Keratinocyte (primary cell): ENCODE measurements at regions not wholly inside any gene's neighbourhood (a gene's known extent, or its start where the extent isn't known, plus 50 kb on each side); places are given as distances from the start of the nearest gene placed in this dataset.

ENCODE experiments used
- DNase-seq: peaks from one replicate; pipeline ENCODE4 v3.0.0-alpha.2; 2011; ENCODE audit warnings: low read depth, missing footprints, low spot score
- FAIRE-seq: peaks from 2 replicates; lab custom pipeline; 2011; peaks lifted over from hg19 to GRCh38; lab: Jason Lieb, UNC
- H2AFZ ChIP-seq: 2 replicates; pipeline ENCODE4 v1.6.0; 2012; ENCODE audit warnings: low read length, control low read depth, inconsistent platforms; ENCODE audit not compliant: control insufficient read depth
- H3K27ac ChIP-seq: 2 replicates; pipeline ENCODE4 v1.5.1; 2011; ENCODE audit warnings: low read length; ENCODE audit not compliant: control insufficient read depth, insufficient read depth
- H3K27me3 ChIP-seq: 3 replicates; pipeline ENCODE4 v1.6.0; 2011; ENCODE audit warnings: low read length; ENCODE audit not compliant: control insufficient read depth, insufficient read depth; ENCODE audit errors: extremely low read depth
- H3K36me3 ChIP-seq, 2 experiments: 2 replicates in 1 of 2; 3 replicates in 1 of 2; pipeline ENCODE4 v1.5.1; 2011; ENCODE audit warnings: low read length in 2 of 2, mild to moderate bottlenecking in 1 of 2; ENCODE audit not compliant: control insufficient read depth in 2 of 2, insufficient read depth in 2 of 2; ENCODE audit errors: extremely low read depth in 1 of 2
- H3K4me1 ChIP-seq: 3 replicates; pipeline ENCODE4 v1.5.1; 2011; ENCODE audit warnings: low read length; ENCODE audit not compliant: control insufficient read depth, insufficient read depth; ENCODE audit errors: extremely low read depth
- H3K4me2 ChIP-seq: 3 replicates; pipeline ENCODE4 v1.6.0; 2011; ENCODE audit warnings: low read depth, low read length; ENCODE audit not compliant: control insufficient read depth, insufficient read depth; ENCODE audit errors: extremely low read depth
- H3K4me3 ChIP-seq, 3 experiments: fragments of 200-600 bp in 1 of 3; sonication (generic) in 1 of 3; 2 replicates in 2 of 3; 3 replicates in 1 of 3; pipeline ENCODE4 v1.5.1; 2011 to 2016; ENCODE audit warnings: low read length in 3 of 3, mild to moderate bottlenecking in 3 of 3, control low read depth in 2 of 3, inconsistent platforms in 1 of 3, low read depth in 1 of 3, mixed read lengths in 1 of 3, mixed run types in 1 of 3, moderate library complexity in 1 of 3; ENCODE audit not compliant: control insufficient read depth in 2 of 3, insufficient read depth in 2 of 3; ENCODE audit errors: extremely low read depth in 1 of 3
- H3K79me2 ChIP-seq: 2 replicates; pipeline ENCODE4 v1.6.0; 2012; ENCODE audit warnings: low read length; ENCODE audit not compliant: control insufficient read depth, insufficient read depth
- H3K9ac ChIP-seq: 3 replicates; pipeline ENCODE4 v1.6.0; 2011; ENCODE audit warnings: low read length; ENCODE audit not compliant: control insufficient read depth, insufficient read depth; ENCODE audit errors: extremely low read depth
- H3K9me1 ChIP-seq: 3 replicates; pipeline ENCODE4 v1.6.0; 2011; ENCODE audit warnings: low read length; ENCODE audit not compliant: control insufficient read depth, insufficient read depth; ENCODE audit errors: extremely low read depth
- H3K9me3 ChIP-seq: 2 replicates; pipeline ENCODE4 v1.5.1; 2012; ENCODE audit warnings: low read depth, low read length; ENCODE audit not compliant: control insufficient read depth
- H4K20me1 ChIP-seq: 3 replicates; pipeline ENCODE4 v1.6.0; 2011; ENCODE audit warnings: low read length; ENCODE audit not compliant: control insufficient read depth, insufficient read depth; ENCODE audit errors: extremely low read depth
- EZH2 ChIP-seq: IDR thresholded peaks from one replicate; pipeline ENCODE4 v1.6.1; 2012; ENCODE audit warnings: inconsistent platforms, mild to moderate bottlenecking, low read length, moderate library complexity
- dilution Hi-C: fragments of 300-500 bp; cut with MboI; formaldehyde crosslinking; loops from one replicate; pipeline ENCODE4 v1.7.0; 2020; ENCODE audit warnings: low sequenced_read_pairs; ENCODE audit not compliant: extremely low pct_ligation_motif_present
- TF ChIP-seq, protein P1 (sequence below), 3 experiments: IDR thresholded peaks in 1 of 3; conservative IDR thresholded peaks in 1 of 3; optimal IDR thresholded peaks in 1 of 3; 2 replicates in 2 of 3; 3 replicates in 1 of 3; pipeline versions ENCODE3 to v1.5.1; 2011; ENCODE audit warnings: low read length in 3 of 3, mild to moderate bottlenecking in 3 of 3, moderate library complexity in 2 of 3, control low read depth in 1 of 3, inconsistent platforms in 1 of 3; ENCODE audit not compliant: insufficient read depth in 2 of 3; ENCODE audit errors: extremely low read depth in 1 of 3

DNA sequence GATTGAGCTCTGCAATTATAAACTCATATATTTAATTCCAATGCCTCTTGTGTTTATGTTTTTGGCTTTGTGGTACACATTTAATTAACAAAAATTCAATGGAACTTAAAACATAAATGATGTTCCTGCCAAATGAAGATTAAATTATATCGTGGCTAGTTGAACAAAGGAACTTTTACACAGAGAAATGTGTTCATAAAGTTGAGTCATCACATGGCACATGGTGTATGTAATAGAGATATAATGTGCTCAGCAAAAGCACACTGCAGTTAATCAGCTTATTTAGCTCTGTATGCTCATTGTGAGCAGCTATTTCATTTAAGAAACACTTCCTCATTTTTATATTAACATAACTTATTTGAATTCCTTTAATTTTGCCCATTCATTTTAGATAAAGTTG lies 1295.6 kb upstream of the CITED2 start:
- H3K9ac ChIP-seq: no peak overlapping the region
- no peak overlapping the region for H3K27ac ChIP-seq
- dilution Hi-C loops: no loop called here
- H2AFZ ChIP-seq: no peak overlapping the region
- H3K9me3 ChIP-seq: no peaks in the 10 kb centered on the region
- H3K4me2 ChIP-seq: no peak overlapping the region
- DNase-seq (no peak), FAIRE-seq (no peak)
- H3K27me3 ChIP-seq: no peaks in the 10 kb centered on the region
- TF ChIP-seq EZH2: no peak
- TF ChIP-seq, protein P1, sequence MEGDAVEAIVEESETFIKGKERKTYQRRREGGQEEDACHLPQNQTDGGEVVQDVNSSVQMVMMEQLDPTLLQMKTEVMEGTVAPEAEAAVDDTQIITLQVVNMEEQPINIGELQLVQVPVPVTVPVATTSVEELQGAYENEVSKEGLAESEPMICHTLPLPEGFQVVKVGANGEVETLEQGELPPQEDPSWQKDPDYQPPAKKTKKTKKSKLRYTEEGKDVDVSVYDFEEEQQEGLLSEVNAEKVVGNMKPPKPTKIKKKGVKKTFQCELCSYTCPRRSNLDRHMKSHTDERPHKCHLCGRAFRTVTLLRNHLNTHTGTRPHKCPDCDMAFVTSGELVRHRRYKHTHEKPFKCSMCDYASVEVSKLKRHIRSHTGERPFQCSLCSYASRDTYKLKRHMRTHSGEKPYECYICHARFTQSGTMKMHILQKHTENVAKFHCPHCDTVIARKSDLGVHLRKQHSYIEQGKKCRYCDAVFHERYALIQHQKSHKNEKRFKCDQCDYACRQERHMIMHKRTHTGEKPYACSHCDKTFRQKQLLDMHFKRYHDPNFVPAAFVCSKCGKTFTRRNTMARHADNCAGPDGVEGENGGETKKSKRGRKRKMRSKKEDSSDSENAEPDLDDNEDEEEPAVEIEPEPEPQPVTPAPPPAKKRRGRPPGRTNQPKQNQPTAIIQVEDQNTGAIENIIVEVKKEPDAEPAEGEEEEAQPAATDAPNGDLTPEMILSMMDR (optimal IDR thresholded peaks at IDR 0.05 in 1 of 3, IDR thresholded peaks at IDR 0.05 in 1 of 3, conservative IDR thresholded peaks at IDR 0.05 in 1 of 3; ENCODE audit: extremely low read depth in 1 of 3, insufficient read depth in 2 of 3, low read length in 3 of 3): no peak
- no peaks in the 10 kb centered on the region for H4K20me1 ChIP-seq
- H3K9me1 ChIP-seq: no peaks in the 10 kb centered on the region
- H3K79me2 ChIP-seq: no peaks in the 10 kb centered on the region
- H3K4me3 ChIP-seq: no peak overlapping the region
- H3K4me1 ChIP-seq: no peaks in the 10 kb centered on the region
- H3K36me3 ChIP-seq: no peaks in the 10 kb centered on the region

DNA sequence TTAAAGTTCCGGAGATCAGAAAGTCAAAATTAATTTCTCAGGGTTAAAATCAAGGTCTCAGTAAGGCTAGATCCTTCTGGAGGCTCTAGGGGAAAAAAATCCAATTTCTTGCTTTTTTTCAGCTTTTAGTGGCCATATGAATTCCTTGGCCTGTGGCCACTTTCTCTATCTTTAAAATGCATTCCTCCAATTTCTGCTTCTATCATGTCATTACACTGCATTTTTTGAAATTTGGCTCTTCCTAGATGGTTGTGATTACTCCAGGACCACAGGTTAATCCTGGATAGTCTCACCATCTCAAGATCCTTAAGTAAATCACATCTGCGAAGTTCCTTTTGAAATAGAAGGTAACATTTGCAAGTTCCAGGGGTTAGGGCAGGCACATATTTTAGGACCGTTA lies 1294.9 kb upstream of the CITED2 start:
- FAIRE-seq (no peak), DNase-seq (no peak)
- Histone ChIP-seq H3K79me2 (no peaks in the 10 kb centered on the region), H3K9me1 (no peaks in the 10 kb centered on the region), H3K4me2 (no peak overlapping the region), H3K4me1 (no peaks in the 10 kb centered on the region), H3K36me3 (no peaks in the 10 kb centered on the region), H4K20me1 (no peaks in the 10 kb centered on the region), H3K9ac (no peak overlapping the region), H3K9me3 (no peaks in the 10 kb centered on the region), H3K27me3 (no peaks in the 10 kb centered on the region), H3K27ac (no peak overlapping the region), H2AFZ (no peak overlapping the region), H3K4me3 (no peak overlapping the region)
- TF ChIP-seq, protein P1 (optimal IDR thresholded peaks at IDR 0.05 in 1 of 3, IDR thresholded peaks at IDR 0.05 in 1 of 3, conservative IDR thresholded peaks at IDR 0.05 in 1 of 3; ENCODE audit: extremely low read depth in 1 of 3, insufficient read depth in 2 of 3, low read length in 3 of 3): no peak
- TF ChIP-seq EZH2: no peak
- dilution Hi-C loops: no loop called here
